Fibroblast of mammary gland (primary cell): ENCODE measurements at regions not wholly inside any gene's neighbourhood (a gene's known extent, or its start where the extent isn't known, plus 50 kb on each side); places are given as distances from the start of the nearest gene placed in this dataset.

Source experiments
- DNase-seq: peaks from one replicate; pipeline ENCODE4 v3.0.0-alpha.2; 2010; ENCODE audit warnings: low read depth
- H3K4me3 ChIP-seq: 2 replicates; pipeline ENCODE4 v1.5.1; 2011; ENCODE audit warnings: low read depth, mild to moderate bottlenecking, low read length, moderate library complexity; ENCODE audit not compliant: control insufficient read depth
- CTCF ChIP-seq: conservative IDR thresholded peaks from 2 replicates; pipeline ENCODE4 v1.5.1; 2011; ENCODE audit warnings: low read depth, low read length, inconsistent platforms; ENCODE audit not compliant: control insufficient read depth, insufficient read depth

- TF ChIP-seq CTCF = no peak
- H3K4me3 ChIP-seq = no peak overlapping the region
- no peak for DNase-seq
Measured at GRCh38 chr9:79378107-79378506, 193.7 kb upstream of the TLE4 start.

GRCh38 chr9:79382044-79382443, 189.7 kb upstream of the TLE4 start:
- no peak for TF ChIP-seq CTCF
- no peak overlapping the region for H3K4me3 ChIP-seq
- no peak for DNase-seq

GRCh38 chr9:79382458-79382857, 189.3 kb upstream of the TLE4 start:
- TF ChIP-seq CTCF = no peak
- DNase-seq = no peak
- H3K4me3 ChIP-seq = no peak overlapping the region

- no peak for DNase-seq
- H3K4me3 ChIP-seq = no peak overlapping the region
- no peak for TF ChIP-seq CTCF
Measured at GRCh38 chr9:79383096-79383495, 188.7 kb upstream of the TLE4 start.

GRCh38 chr9:79384091-79384490, 187.7 kb upstream of the TLE4 start:
- TF ChIP-seq CTCF = no peak
- H3K4me3 ChIP-seq = no peak overlapping the region
- DNase-seq = no peak

- TF ChIP-seq CTCF = no peak
Measured at GRCh38 chr9:79384501-79384900, 187.3 kb upstream of the TLE4 start.

More at GRCh38 chr9:79384501-79384900, 187.3 kb upstream of the TLE4 start:
- no peak overlapping the region for H3K4me3 ChIP-seq
- DNase-seq = no peak
